Smooth muscle cell (in vitro differentiated cells): ENCODE measurements at regions not wholly inside any gene's neighbourhood (a gene's known extent, or its start where the extent isn't known, plus 50 kb on each side); places are given as distances from the start of the nearest gene placed in this dataset.

Experiments used
- DNase-seq: peaks from one replicate; lab custom pipeline; 2025; ENCODE audit not compliant: unreplicated experiment; lab: John Stamatoyannopoulos, UW
- H2AFZ ChIP-seq: fragments of 200-600 bp; sonication (generic); 2 replicates; pipeline ENCODE4 v1.6.0; 2016; ENCODE audit warnings: antibody characterized with exemption, low read depth, mild to moderate bottlenecking
- H3F3A ChIP-seq: fragments of 200-600 bp; sonication (generic); 2 replicates; pipeline ENCODE4 v1.6.0; 2017; ENCODE audit warnings: antibody characterized with exemption, low read depth
- H3K27ac ChIP-seq: fragments of 200-600 bp; sonication (generic); 2 replicates; pipeline ENCODE4 v1.5.1; 2016; ENCODE audit warnings: low read depth, mild to moderate bottlenecking
- H3K27me3 ChIP-seq: fragments of 200-600 bp; sonication (generic); 2 replicates; pipeline ENCODE4 v1.6.1; 2016; ENCODE audit warnings: low read depth, mild to moderate bottlenecking
- H3K36me3 ChIP-seq: fragments of 200-600 bp; sonication (generic); 2 replicates; pipeline ENCODE4 v1.5.1; 2016; ENCODE audit warnings: low read depth
- H3K4me1 ChIP-seq: fragments of 200-600 bp; sonication (generic); 2 replicates; pipeline ENCODE4 v1.5.1; 2016; ENCODE audit warnings: low read depth
- H3K4me2 ChIP-seq: fragments of 200-600 bp; sonication (generic); 2 replicates; pipeline ENCODE4 v1.6.0; 2016; ENCODE audit warnings: mild to moderate bottlenecking
- H3K4me3 ChIP-seq: fragments of 200-600 bp; sonication (generic); 2 replicates; pipeline ENCODE4 v1.5.1; 2016; ENCODE audit warnings: mild to moderate bottlenecking
- H3K79me2 ChIP-seq: fragments of 200-600 bp; sonication (generic); 2 replicates; pipeline ENCODE4 v1.6.0; 2016; ENCODE audit warnings: low read depth, mild to moderate bottlenecking
- H3K9ac ChIP-seq: fragments of 200-600 bp; sonication (generic); 2 replicates; pipeline ENCODE4 v1.6.0; 2016; ENCODE audit warnings: low read depth
- H3K9me3 ChIP-seq: fragments of 200-600 bp; sonication (generic); replicated peaks from 2 replicates; pipeline ENCODE4 v1.5.1; 2016; ENCODE audit warnings: low read depth
- H4K20me1 ChIP-seq: fragments of 200-600 bp; sonication (generic); 2 replicates; pipeline ENCODE4 v1.6.0; 2016; ENCODE audit warnings: low read depth
- CTCF ChIP-seq: fragments of 200-600 bp; sonication (generic); IDR thresholded peaks from 2 replicates; pipeline ENCODE4 v1.5.1; 2017; ENCODE audit warnings: borderline replicate concordance, mild to moderate bottlenecking, antibody characterized with exemption; ENCODE audit not compliant: insufficient read depth, poor library complexity, severe bottlenecking
- WGBS: methylation state at CpG from one replicate; pipeline ENCODE4 v1.1.7; 2016; ENCODE audit warnings: low lambda C conversion rate; 5-methylcytosine and 5-hydroxymethylcytosine counted together

- Histone ChIP-seq H3K27ac (no peak overlapping the region), H3K4me3 (no peak overlapping the region), H3K9me3 (no peaks in the 10 kb centered on the region), H3F3A (peaks cover 5% of the 10 kb centered on the region), H3K9ac (no peak overlapping the region), H3K79me2 (no peaks in the 10 kb centered on the region), H3K36me3 (no peaks in the 10 kb centered on the region), H3K27me3 (no peaks in the 10 kb centered on the region), H3K4me1 (no peaks in the 10 kb centered on the region), H3K4me2 (no peak overlapping the region), H4K20me1 (no peaks in the 10 kb centered on the region), H2AFZ (no peak overlapping the region)
- DNase-seq, result no peak
- TF ChIP-seq CTCF, result no peak
Observed at GRCh38 chr13:75153834-75154233, 328.1 kb downstream of the TBC1D4 start.

- no peaks in the 10 kb centered on the region for H3K9me3 ChIP-seq
- no peak overlapping the region for H3K4me2 ChIP-seq
- no peaks in the 10 kb centered on the region for H3K36me3 ChIP-seq
- H3K4me1 ChIP-seq, result no peaks in the 10 kb centered on the region
- H3K9ac ChIP-seq, result no peak overlapping the region
- no peak for DNase-seq
- H3K4me3 ChIP-seq, result no peak overlapping the region
- TF ChIP-seq CTCF, result no peak
- no peaks in the 10 kb centered on the region for H3K79me2 ChIP-seq
- no peaks in the 10 kb centered on the region for H3K27me3 ChIP-seq
- no peaks in the 10 kb centered on the region for H4K20me1 ChIP-seq
- H3K27ac ChIP-seq, result no peak overlapping the region
- H3F3A ChIP-seq, result peaks cover 5% of the 10 kb centered on the region
- whole genome bisulfite sequencing, result 55% methylated on average over 4 of the region's 4 CpGs
- no peak overlapping the region for H2AFZ ChIP-seq
Observed at GRCh38 chr13:75153386-75153785, 328.6 kb downstream of the TBC1D4 start.

- no peak for DNase-seq
- Histone ChIP-seq H3K27me3 (no peaks in the 10 kb centered on the region), H3K79me2 (no peaks in the 10 kb centered on the region), H3K9me3 (no peaks in the 10 kb centered on the region), H3K4me3 (no peak overlapping the region), H4K20me1 (no peaks in the 10 kb centered on the region), H3F3A (peaks cover 5% of the 10 kb centered on the region), H3K4me2 (no peak overlapping the region), H3K9ac (no peak overlapping the region), H3K36me3 (no peaks in the 10 kb centered on the region), H3K27ac (peak overlapping the region; percentile 58), H2AFZ (peak overlapping the region; percentile 35), H3K4me1 (no peaks in the 10 kb centered on the region)
- TF ChIP-seq CTCF, result no peak
- WGBS, result 39% methylated on average over 3 of the region's 3 CpGs
Observed at GRCh38 chr13:75151081-75151643, 330.8 kb downstream of the TBC1D4 start.

GRCh38 chr13:75149776-75150175 lies 332.2 kb downstream of the TBC1D4 start:
- H3K27me3 ChIP-seq, result no peaks in the 10 kb centered on the region
- peaks cover 5% of the 10 kb centered on the region for H3F3A ChIP-seq
- no peaks in the 10 kb centered on the region for H3K4me1 ChIP-seq
- H3K4me3 ChIP-seq, result no peak overlapping the region
- no peaks in the 10 kb centered on the region for H3K9me3 ChIP-seq
- no peaks in the 10 kb centered on the region for H3K79me2 ChIP-seq
- no peak for TF ChIP-seq CTCF
- DNase-seq, result no peak
- no peak overlapping the region for H2AFZ ChIP-seq
- no peaks in the 10 kb centered on the region for H3K36me3 ChIP-seq
- no peak overlapping the region for H3K4me2 ChIP-seq
- H4K20me1 ChIP-seq, result no peaks in the 10 kb centered on the region
- no peak overlapping the region for H3K9ac ChIP-seq
- no peak overlapping the region for H3K27ac ChIP-seq
